Esophagus squamous epithelium (tissue), 4 donors: ENCODE measurements at regions not wholly inside any gene's neighbourhood (a gene's known extent, or its start where the extent isn't known, plus 50 kb on each side); places are given as distances from the start of the nearest gene placed in this dataset.

Experiments
- POLR2A ChIP-seq, 4 donors: fragments of 450-650 bp; IDR thresholded peaks; one replicate each; pipeline ENCODE4 v1.6.1; 2017; ENCODE audit warnings: antibody characterized with exemption in 4 of 4, mild to moderate bottlenecking in 4 of 4, moderate library complexity in 3 of 4
- TF ChIP-seq, protein P1 (sequence below), 6 experiments: fragments of 450-650 bp in 4 of 6; fragments of 200-600 bp in 2 of 6; sonication (generic) in 2 of 6; IDR thresholded peaks; one replicate each; pipeline ENCODE4 v1.5.1; 2016 to 2019; ENCODE audit warnings: antibody characterized with exemption in 6 of 6, mild to moderate bottlenecking in 4 of 6, moderate library complexity in 4 of 6

DNA sequence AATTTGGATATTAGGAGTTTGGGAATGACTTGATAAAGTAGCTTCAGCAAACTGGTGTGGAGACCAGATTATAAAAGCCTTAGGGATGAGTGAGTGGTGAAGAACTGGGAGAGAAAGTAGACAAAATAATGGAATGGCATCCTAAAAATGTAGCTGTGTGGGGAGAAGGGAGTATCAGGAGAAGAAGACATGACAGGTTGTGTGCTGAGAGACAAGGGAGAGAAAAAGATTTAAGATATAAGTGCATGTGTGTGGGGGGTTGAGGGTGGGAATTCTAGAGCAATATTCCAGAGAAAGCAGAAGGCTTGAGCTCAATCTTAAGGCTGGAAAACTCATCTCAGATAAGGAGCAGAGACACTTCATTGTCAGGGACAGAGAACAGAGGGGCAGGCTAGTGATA lies 159.5 kb downstream of the HNMT start:
- no peak for TF ChIP-seq POLR2A (IDR thresholded peaks at IDR 0.05)
- TF ChIP-seq, protein P1, sequence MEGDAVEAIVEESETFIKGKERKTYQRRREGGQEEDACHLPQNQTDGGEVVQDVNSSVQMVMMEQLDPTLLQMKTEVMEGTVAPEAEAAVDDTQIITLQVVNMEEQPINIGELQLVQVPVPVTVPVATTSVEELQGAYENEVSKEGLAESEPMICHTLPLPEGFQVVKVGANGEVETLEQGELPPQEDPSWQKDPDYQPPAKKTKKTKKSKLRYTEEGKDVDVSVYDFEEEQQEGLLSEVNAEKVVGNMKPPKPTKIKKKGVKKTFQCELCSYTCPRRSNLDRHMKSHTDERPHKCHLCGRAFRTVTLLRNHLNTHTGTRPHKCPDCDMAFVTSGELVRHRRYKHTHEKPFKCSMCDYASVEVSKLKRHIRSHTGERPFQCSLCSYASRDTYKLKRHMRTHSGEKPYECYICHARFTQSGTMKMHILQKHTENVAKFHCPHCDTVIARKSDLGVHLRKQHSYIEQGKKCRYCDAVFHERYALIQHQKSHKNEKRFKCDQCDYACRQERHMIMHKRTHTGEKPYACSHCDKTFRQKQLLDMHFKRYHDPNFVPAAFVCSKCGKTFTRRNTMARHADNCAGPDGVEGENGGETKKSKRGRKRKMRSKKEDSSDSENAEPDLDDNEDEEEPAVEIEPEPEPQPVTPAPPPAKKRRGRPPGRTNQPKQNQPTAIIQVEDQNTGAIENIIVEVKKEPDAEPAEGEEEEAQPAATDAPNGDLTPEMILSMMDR (IDR thresholded peaks at IDR 0.05) = no peak
